Hepatocyte (in vitro differentiated cells): ENCODE measurements at regions not wholly inside any gene's neighbourhood (a gene's known extent, or its start where the extent isn't known, plus 50 kb on each side); places are given as distances from the start of the nearest gene placed in this dataset.

Experiments
- EZH2 ChIP-seq: fragments of 200-600 bp; sonication (generic); IDR thresholded peaks from 2 replicates; pipeline ENCODE4 v1.6.1; 2016; ENCODE audit warnings: antibody characterized with exemption, mild to moderate bottlenecking, borderline replicate concordance
- EZH2phosphoT487 ChIP-seq: fragments of 200-600 bp; sonication (generic); IDR thresholded peaks from one replicate; pipeline ENCODE4 v1.6.1; 2018; ENCODE audit warnings: antibody characterized with exemption, mild to moderate bottlenecking, low read depth, moderate library complexity; ENCODE audit not compliant: unreplicated experiment, severe bottlenecking
- TF ChIP-seq, protein P1 (sequence below): fragments of 200-600 bp; sonication (generic); IDR thresholded peaks from 2 replicates; pipeline ENCODE4 v1.5.1; 2016; ENCODE audit warnings: antibody characterized with exemption, mild to moderate bottlenecking; ENCODE audit not compliant: poor library complexity

- TF ChIP-seq, protein P1, sequence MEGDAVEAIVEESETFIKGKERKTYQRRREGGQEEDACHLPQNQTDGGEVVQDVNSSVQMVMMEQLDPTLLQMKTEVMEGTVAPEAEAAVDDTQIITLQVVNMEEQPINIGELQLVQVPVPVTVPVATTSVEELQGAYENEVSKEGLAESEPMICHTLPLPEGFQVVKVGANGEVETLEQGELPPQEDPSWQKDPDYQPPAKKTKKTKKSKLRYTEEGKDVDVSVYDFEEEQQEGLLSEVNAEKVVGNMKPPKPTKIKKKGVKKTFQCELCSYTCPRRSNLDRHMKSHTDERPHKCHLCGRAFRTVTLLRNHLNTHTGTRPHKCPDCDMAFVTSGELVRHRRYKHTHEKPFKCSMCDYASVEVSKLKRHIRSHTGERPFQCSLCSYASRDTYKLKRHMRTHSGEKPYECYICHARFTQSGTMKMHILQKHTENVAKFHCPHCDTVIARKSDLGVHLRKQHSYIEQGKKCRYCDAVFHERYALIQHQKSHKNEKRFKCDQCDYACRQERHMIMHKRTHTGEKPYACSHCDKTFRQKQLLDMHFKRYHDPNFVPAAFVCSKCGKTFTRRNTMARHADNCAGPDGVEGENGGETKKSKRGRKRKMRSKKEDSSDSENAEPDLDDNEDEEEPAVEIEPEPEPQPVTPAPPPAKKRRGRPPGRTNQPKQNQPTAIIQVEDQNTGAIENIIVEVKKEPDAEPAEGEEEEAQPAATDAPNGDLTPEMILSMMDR, result no peak
- no peak for TF ChIP-seq EZH2
- TF ChIP-seq EZH2phosphoT487, result no peak
These were observed 157.3 kb downstream of the KIF2B start for GRCh38 chr17:53979991-53980390.
